ENCODE measurements at regions not wholly inside any gene's neighbourhood (a gene's known extent, or its start where the extent isn't known, plus 50 kb on each side); places are given as distances from the start of the nearest gene placed in this dataset.

- TF ChIP-seq CTCF (IDR thresholded peaks at IDR 0.05) (no peak), POLR2AphosphoS5 (IDR thresholded peaks at IDR 0.05) (no peak), POLR2A (IDR thresholded peaks at IDR 0.05) (no peak)
- no peak overlapping the region for H3K27ac ChIP-seq
- H3K4me3 ChIP-seq: no peak overlapping the region
- H3K27me3 ChIP-seq (replicated peaks; ENCODE audit: insufficient read depth): no peaks in the 10 kb centered on the region
- DNase-seq (ENCODE audit: low spot score): no peak
- intact Hi-C loops (cut with DNase I): no loop called here
- no peaks in the 10 kb centered on the region for H3K36me3 ChIP-seq
- H3K4me1 ChIP-seq (replicated peaks): no peaks in the 10 kb centered on the region
- H3K9me3 ChIP-seq: no peaks in the 10 kb centered on the region
Measured at GRCh38 chr3:154050216-154050615, 71.0 kb upstream of the ARHGEF26 start.

- H3K9me3 ChIP-seq: no peaks in the 10 kb centered on the region
- no peak for TF ChIP-seq POLR2A (IDR thresholded peaks at IDR 0.05)
- no peak for TF ChIP-seq POLR2AphosphoS5 (IDR thresholded peaks at IDR 0.05)
- no peak for TF ChIP-seq CTCF (IDR thresholded peaks at IDR 0.05)
- no peaks in the 10 kb centered on the region for H3K36me3 ChIP-seq
- no peak overlapping the region for H3K27ac ChIP-seq
- intact Hi-C loops (cut with DNase I): no loop called here
- no peak overlapping the region for H3K4me3 ChIP-seq
- H3K4me1 ChIP-seq (replicated peaks): no peaks in the 10 kb centered on the region
- H3K27me3 ChIP-seq (replicated peaks; ENCODE audit: insufficient read depth): no peaks in the 10 kb centered on the region
- DNase-seq (ENCODE audit: low spot score): no peak
Measured at GRCh38 chr3:154050766-154051165, 70.4 kb upstream of the ARHGEF26 start.

- H3K27me3 ChIP-seq (replicated peaks; ENCODE audit: insufficient read depth): no peaks in the 10 kb centered on the region
- intact Hi-C loops (cut with DNase I): no loop called here
- no peaks in the 10 kb centered on the region for H3K9me3 ChIP-seq
- 20% methylated on average over 6 of the region's 6 CpGs for WGBS
- DNase-seq (ENCODE audit: low spot score): peak; percentile 76
- peak overlapping the region; percentile 18 to 35 for H3K27ac ChIP-seq
- H3K36me3 ChIP-seq: no peaks in the 10 kb centered on the region
- no peak overlapping the region for H3K4me3 ChIP-seq
- H3K4me1 ChIP-seq (replicated peaks): no peaks in the 10 kb centered on the region
- TF ChIP-seq CTCF (IDR thresholded peaks at IDR 0.05) (no peak), POLR2AphosphoS5 (IDR thresholded peaks at IDR 0.05) (peak; percentile 64), POLR2A (IDR thresholded peaks at IDR 0.05) (no peak)
Measured at GRCh38 chr3:154059833-154060232, 61.4 kb upstream of the ARHGEF26 start.

- no peak overlapping the region for H3K4me3 ChIP-seq
- H3K36me3 ChIP-seq: no peaks in the 10 kb centered on the region
- peak; percentile 8 for DNase-seq (ENCODE audit: low spot score)
- no peaks in the 10 kb centered on the region for H3K27me3 ChIP-seq (replicated peaks; ENCODE audit: insufficient read depth)
- no peaks in the 10 kb centered on the region for H3K4me1 ChIP-seq (replicated peaks)
- intact Hi-C loops (cut with DNase I): no loop called here
- WGBS: 22% methylated on average over 4 of the region's 4 CpGs
- H3K27ac ChIP-seq: no peak overlapping the region
- no peak for TF ChIP-seq POLR2AphosphoS5 (IDR thresholded peaks at IDR 0.05)
- TF ChIP-seq POLR2A (IDR thresholded peaks at IDR 0.05): no peak
- no peak for TF ChIP-seq CTCF (IDR thresholded peaks at IDR 0.05)
- H3K9me3 ChIP-seq: no peaks in the 10 kb centered on the region
Measured at GRCh38 chr3:154060238-154061000, 60.8 kb upstream of the ARHGEF26 start.

- no peak for DNase-seq (ENCODE audit: low spot score)
- H3K27ac ChIP-seq: no peak overlapping the region
- no peaks in the 10 kb centered on the region for H3K27me3 ChIP-seq (replicated peaks; ENCODE audit: insufficient read depth)
- no peak for TF ChIP-seq POLR2A (IDR thresholded peaks at IDR 0.05)
- TF ChIP-seq CTCF (IDR thresholded peaks at IDR 0.05): no peak
- no peak for TF ChIP-seq POLR2AphosphoS5 (IDR thresholded peaks at IDR 0.05)
- intact Hi-C loops (cut with DNase I): no loop called here
- WGBS: 62% methylated on average over 3 of the region's 3 CpGs
- H3K4me1 ChIP-seq (replicated peaks): no peaks in the 10 kb centered on the region
- no peaks in the 10 kb centered on the region for H3K36me3 ChIP-seq
- no peaks in the 10 kb centered on the region for H3K9me3 ChIP-seq
- no peak overlapping the region for H3K4me3 ChIP-seq
Measured at GRCh38 chr3:154061001-154061370, 60.2 kb upstream of the ARHGEF26 start.
